Stimulated activated naive B cell treated with anti-CD40 and anti-IgM and Interleukin-4, amounts not matched to agents 10 μg/mL and 1 μg/mL and 100 μg/mL, for 72 hours (primary cell): ENCODE measurements at regions not wholly inside any gene's neighbourhood (a gene's known extent, or its start where the extent isn't known, plus 50 kb on each side); places are given as distances from the start of the nearest gene placed in this dataset.

Source experiments
- ATAC-seq, 2 donors: fragments of 150-1000 bp; cut with Tn5 transposase; replicated peaks; 2 replicates each; pipeline ENCODE4 v1.10.0; 2021; ENCODE audit warnings: moderate library complexity in 1 of 2
- DNase-seq: peaks from one replicate; pipeline ENCODE4 v3.0.0; 2021
- H3K27ac Mint-ChIP-seq: one replicate; pipeline ENCODE4 v1.8.0; 2022; ENCODE audit warnings: mild to moderate bottlenecking, mixed read lengths
- H3K27me3 Mint-ChIP-seq, 2 donors: one replicate each; pipeline ENCODE4 v1.8.0; 2022; ENCODE audit warnings: mixed read lengths in 2 of 2
- H3K36me3 Mint-ChIP-seq, 2 donors: one replicate each; pipeline ENCODE4 v1.8.0; 2022; ENCODE audit warnings: mixed read lengths in 2 of 2, mild to moderate bottlenecking in 1 of 2
- H3K4me1 Mint-ChIP-seq, 2 donors: one replicate each; pipeline ENCODE4 v1.8.0; 2022; ENCODE audit warnings: mixed read lengths in 2 of 2, mild to moderate bottlenecking in 1 of 2
- H3K4me3 Mint-ChIP-seq, 2 donors: one replicate each; pipeline ENCODE4 v1.8.0; 2022; ENCODE audit warnings: mild to moderate bottlenecking in 2 of 2, mixed read lengths in 2 of 2, moderate library complexity in 1 of 2
- H3K9me3 Mint-ChIP-seq, 2 donors: one replicate each; pipeline ENCODE4 v1.8.0; 2022; ENCODE audit warnings: mixed read lengths in 2 of 2, mild to moderate bottlenecking in 1 of 2

DNA sequence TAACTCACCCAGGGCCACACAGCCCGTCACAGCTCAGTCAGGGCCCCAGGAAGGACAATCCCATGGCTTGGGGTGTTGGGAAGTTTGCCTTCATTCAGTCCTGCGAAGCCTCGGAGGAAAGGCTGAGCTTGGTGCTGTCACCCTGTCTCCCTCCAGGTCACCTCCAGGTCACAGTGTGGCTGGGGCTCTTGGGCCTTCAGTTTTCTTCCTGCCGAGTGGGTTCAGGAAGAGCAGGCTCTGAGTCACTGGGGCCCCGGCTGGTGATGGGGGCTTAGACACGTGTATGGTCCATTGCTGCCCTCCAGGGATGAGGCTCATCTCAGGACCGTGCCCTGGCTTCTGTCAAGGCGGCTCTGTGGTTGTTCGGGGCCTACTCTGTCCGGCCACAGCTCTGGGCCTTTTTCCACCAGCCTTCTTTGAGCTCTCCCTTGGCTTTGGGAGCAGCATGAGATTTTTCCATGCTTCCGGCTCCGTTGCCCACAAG is 118.6 kb downstream of the INHBB start:
- H3K36me3 Mint-ChIP-seq, result no peaks in the 10 kb centered on the region
- no peaks in the 10 kb centered on the region for H3K4me1 Mint-ChIP-seq
- ATAC-seq (no peak), DNase-seq (no peak)
- H3K4me3 Mint-ChIP-seq, result no peak overlapping the region
- peaks cover 4 to 10% of the 10 kb centered on the region in 2 donors for H3K27me3 Mint-ChIP-seq
- no peak overlapping the region for H3K27ac Mint-ChIP-seq
- H3K9me3 Mint-ChIP-seq, result peaks cover 0 to 1% of the 10 kb centered on the region in 2 donors

DNA sequence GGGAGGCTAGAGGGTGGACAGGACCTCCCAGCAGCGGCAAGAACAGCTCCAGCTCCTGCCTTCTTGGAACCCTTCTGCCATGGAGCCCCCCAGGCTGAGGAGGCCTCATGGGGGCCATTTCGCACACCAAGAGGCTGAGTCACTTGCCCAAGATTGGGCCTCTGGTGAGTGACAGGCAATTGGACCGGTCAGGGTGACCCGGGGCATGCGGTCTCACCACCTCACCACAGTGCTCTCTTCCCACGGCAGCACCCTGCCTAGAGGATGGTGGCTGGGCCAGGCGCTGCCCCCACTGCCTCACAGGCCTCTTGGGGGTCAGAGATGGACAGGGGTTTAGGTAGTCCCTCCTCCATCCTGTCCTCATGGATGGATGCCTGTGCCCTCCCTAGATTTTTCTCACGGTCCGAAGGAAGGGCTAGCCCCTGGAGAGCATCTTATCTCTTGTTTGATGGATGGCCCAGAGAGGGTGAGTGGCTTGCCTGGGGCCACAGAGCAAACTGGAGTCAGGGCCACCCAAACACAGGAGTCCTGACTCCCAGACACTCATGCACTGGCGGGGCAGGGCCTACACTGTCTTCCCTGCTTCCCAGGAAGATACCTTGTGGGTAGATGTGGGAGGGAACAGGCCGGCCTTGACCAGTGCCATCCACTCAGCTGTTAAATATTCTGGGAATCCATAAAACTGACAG is 119.2 kb downstream of the INHBB start:
- Mint-ChIP-seq H3K4me3 (no peak overlapping the region), H3K36me3 (no peaks in the 10 kb centered on the region), H3K27me3 (peaks cover 4 to 10% of the 10 kb centered on the region in 2 donors), H3K4me1 (no peaks in the 10 kb centered on the region), H3K27ac (no peak overlapping the region), H3K9me3 (peaks cover 0 to 1% of the 10 kb centered on the region in 2 donors)
- ATAC-seq (no peak), DNase-seq (no peak)

DNA sequence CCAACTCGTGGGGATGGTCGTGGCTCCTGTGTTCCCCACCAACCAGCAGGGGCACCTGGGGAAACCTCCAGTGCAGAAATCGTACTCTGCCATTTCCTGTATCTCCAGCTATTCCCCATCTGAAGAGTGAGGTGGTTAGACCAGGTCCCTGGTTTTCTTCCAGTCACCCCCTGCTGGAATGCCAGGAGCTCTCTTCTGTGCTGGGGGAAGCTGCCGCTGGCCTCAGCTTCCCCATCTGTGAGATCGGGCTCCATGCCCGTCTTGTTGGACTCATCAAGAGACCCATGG is 119.7 kb downstream of the INHBB start:
- Mint-ChIP-seq H3K4me3 (no peak overlapping the region), H3K4me1 (no peaks in the 10 kb centered on the region), H3K27ac (no peak overlapping the region), H3K9me3 (peaks cover 0 to 1% of the 10 kb centered on the region in 2 donors), H3K36me3 (no peaks in the 10 kb centered on the region), H3K27me3 (peaks cover 4 to 10% of the 10 kb centered on the region in 2 donors)
- no peak for DNase-seq
- ATAC-seq, result no peak

DNA sequence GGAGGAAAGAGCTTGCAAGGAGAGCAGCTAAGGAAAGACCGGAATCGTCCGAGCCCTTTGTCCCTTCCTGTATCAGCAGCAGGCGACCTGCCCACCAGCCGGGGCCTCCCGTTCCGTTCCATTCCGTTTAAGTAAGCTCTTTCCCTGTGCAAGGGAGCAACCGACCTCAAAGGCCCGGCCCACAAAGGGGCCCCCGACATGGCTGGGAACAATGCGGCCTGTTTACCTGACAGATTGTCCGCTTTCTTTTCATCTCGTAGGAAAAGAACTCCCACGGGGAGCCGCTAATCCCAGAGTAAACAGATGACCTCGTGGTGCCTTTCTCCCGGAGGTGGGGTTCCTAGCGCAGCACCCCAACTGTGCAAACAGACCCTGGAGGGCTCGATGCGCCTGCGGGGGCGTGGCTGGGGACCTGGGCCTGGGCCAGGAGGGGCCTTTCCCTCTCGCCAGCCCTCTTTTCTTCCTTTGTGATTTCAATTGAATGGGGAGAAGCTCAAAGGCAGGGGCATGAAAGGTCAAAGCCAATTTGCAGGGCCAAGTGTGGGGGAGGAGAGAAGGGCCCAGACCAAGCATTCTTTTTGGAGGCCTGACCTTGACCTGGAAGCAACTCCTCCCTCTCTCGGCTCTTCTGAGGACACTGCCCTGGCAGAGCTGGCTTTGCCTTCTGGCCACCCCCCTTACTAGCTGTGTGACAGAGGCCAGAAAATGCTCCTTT is 120.2 kb downstream of the INHBB start:
- H3K4me3 Mint-ChIP-seq, result no peak overlapping the region
- H3K27me3 Mint-ChIP-seq, result peaks cover 4 to 10% of the 10 kb centered on the region in 2 donors
- H3K36me3 Mint-ChIP-seq, result no peaks in the 10 kb centered on the region
- no peak for ATAC-seq
- no peak overlapping the region for H3K27ac Mint-ChIP-seq
- no peaks in the 10 kb centered on the region for H3K9me3 Mint-ChIP-seq
- no peaks in the 10 kb centered on the region for H3K4me1 Mint-ChIP-seq
- no peak for DNase-seq

DNA sequence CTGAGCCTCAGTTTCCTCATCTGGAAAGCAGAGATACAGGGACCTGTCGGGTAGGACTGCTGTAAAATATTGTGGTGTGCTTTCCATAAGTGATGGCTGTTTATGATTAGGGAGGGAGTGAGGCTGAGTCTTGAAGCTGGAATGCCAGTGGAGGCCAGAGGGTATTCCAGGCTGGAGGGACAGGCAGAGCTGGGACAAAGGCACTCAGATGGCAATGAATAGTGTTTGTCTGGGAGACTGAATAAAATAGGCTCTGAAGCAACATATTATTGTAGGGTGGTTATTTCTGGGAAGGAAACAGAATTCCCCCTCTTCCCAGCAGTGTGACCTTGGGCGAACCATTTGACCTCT is 120.7 kb downstream of the INHBB start:
- H3K27me3 Mint-ChIP-seq, result peaks cover 4 to 10% of the 10 kb centered on the region in 2 donors
- no peak overlapping the region for H3K27ac Mint-ChIP-seq
- no peak for ATAC-seq
- no peak for DNase-seq
- H3K36me3 Mint-ChIP-seq, result no peaks in the 10 kb centered on the region
- H3K4me1 Mint-ChIP-seq, result no peaks in the 10 kb centered on the region
- no peaks in the 10 kb centered on the region for H3K9me3 Mint-ChIP-seq
- no peak overlapping the region for H3K4me3 Mint-ChIP-seq

DNA sequence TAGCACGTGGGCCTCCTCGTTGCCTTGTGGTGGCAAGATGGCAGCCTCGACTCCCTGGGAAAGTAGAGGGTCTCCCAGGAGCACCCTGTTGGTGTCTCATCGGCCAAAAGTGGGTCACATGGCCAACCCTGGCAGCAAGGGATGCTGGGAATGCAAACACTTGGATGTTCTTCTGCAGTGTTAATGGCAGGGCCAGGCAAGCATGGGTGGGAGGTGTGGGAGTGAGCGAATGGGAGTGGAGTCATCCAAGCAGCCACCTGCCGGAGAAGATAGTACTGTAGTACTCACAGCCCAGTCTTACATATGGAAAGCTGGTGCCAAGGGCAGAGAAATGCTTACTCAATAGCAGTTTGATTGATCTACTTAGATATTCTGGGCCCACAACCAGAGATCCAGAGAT is 122.2 kb downstream of the INHBB start:
- Mint-ChIP-seq H3K27me3 (peaks cover 4 to 10% of the 10 kb centered on the region in 2 donors), H3K4me3 (no peak overlapping the region), H3K9me3 (peaks cover 3 to 5% of the 10 kb centered on the region in 2 donors), H3K36me3 (no peaks in the 10 kb centered on the region), H3K27ac (no peak overlapping the region), H3K4me1 (no peaks in the 10 kb centered on the region)
- ATAC-seq, result no peak
- no peak for DNase-seq

DNA sequence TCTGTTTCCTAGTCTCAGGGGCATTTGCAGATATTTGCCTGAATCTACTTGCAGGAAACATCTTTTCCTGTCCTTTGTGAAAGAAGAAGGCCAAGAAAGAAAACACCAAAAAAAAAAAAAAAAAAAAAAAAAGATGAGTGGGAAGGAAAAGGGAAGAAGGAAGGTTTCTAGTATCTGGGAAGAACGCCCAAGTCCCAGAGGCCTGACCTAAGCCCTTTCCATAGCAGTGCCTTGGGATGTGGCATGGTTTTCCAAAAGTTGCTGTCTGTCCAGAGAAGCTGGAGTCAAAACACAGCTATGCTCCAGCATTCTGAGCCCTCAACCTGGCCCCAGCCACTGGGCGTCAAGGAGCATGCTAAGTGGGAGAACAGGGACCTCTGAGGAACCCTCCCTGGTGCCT is 123.5 kb downstream of the INHBB start:
- no peaks in the 10 kb centered on the region for H3K4me1 Mint-ChIP-seq
- peaks cover 3 to 5% of the 10 kb centered on the region in 2 donors for H3K9me3 Mint-ChIP-seq
- peaks cover 4 to 10% of the 10 kb centered on the region in 2 donors for H3K27me3 Mint-ChIP-seq
- H3K4me3 Mint-ChIP-seq, result no peak overlapping the region
- H3K36me3 Mint-ChIP-seq, result no peaks in the 10 kb centered on the region
- ATAC-seq (no peak), DNase-seq (no peak)
- H3K27ac Mint-ChIP-seq, result no peak overlapping the region

DNA sequence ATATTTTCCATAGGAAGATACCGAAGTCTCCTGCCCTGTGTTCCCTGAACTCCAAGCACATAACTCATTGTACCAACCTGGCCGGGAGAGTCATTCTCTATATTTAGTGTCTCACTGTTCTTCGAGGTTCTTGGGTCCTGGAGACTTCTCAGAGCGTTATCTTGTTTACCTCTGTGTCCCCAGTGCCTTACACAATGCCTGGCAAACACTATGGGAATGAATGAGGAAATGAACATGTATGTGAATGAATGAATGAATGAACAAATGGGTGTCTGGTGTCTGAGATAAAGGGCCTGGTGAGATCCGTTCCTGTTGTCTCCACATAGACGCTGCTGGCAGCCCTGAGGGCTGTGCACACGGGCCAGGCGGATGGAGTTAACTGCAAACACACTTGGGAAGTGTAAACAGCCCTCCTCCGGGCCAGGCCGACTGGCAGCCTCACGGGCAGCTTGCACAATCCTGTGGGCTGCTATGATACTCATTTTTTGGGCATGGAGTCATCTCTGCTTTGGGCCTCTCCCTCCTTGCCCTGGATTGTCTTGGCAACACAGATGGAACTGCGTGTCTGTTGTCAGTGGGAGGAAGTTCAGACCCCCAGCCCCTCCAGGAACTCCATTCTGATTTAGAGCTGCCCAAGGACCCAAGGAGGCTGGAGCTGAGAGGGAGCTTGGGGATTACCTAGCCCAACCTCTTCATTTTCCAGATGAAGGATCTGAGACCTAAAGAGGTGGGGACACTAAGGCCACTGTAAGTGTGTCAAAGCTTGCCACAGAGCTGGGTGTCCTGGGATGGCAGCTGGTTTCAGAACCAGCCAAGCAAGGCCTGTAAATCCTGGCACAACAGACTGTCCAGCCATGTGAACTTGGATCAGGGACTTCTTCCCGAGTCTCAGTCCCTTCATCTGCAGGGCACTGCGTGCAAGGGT is 124.4 kb downstream of the INHBB start:
- H3K27ac Mint-ChIP-seq, result no peak overlapping the region
- peaks cover 3 to 5% of the 10 kb centered on the region in 2 donors for H3K9me3 Mint-ChIP-seq
- ATAC-seq (no peak), DNase-seq (no peak)
- peaks cover 4 to 8% of the 10 kb centered on the region in 2 donors for H3K27me3 Mint-ChIP-seq
- H3K4me1 Mint-ChIP-seq, result no peaks in the 10 kb centered on the region
- H3K36me3 Mint-ChIP-seq, result no peaks in the 10 kb centered on the region
- no peak overlapping the region for H3K4me3 Mint-ChIP-seq

DNA sequence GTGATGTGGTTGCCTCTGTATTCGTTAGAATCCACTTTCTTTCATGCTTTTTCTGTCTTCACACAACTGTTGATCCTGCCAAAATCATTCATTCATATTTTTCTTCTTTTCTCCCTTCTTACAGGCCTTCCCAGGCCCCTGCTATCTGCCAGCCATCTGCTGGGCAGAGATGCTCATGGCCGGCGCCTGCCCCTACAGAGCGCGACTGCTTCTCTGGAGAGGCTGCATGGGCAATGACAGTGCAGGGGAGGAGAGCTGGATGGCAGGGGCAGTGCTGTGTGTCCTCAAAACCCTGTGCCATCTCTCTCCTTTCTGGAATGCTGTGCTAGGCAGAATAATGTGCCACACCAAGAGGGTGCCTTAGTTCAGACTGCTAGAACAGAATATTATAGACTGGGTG is 125.2 kb downstream of the INHBB start:
- no peak for ATAC-seq
- Mint-ChIP-seq H3K36me3 (no peaks in the 10 kb centered on the region), H3K27ac (no peak overlapping the region), H3K4me1 (no peaks in the 10 kb centered on the region), H3K27me3 (peaks cover 0 to 4% of the 10 kb centered on the region in 2 donors), H3K4me3 (no peak overlapping the region), H3K9me3 (peaks cover 3 to 5% of the 10 kb centered on the region in 2 donors)
- no peak for DNase-seq

DNA sequence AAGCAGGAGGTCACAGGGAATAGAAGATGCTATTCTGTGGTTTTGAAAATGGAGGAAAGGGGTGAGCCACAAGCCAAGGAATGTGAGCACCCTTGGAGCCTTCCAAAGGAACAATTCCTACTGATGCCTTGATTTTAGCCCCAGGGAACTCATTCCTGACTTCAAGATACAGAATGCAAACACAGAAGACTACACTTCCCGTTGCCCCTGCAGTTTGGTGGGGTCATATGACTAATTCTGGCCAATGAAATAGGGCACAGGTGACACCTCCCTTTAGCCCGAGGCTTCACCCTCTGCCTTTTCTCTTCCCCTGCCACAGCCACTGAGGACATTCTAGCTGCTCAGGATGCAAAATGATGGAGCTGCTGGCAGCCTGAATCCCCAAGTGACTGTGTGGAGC is 126.1 kb downstream of the INHBB start:
- H3K9me3 Mint-ChIP-seq, result peaks cover 3 to 5% of the 10 kb centered on the region in 2 donors
- ATAC-seq, result no peak
- H3K4me3 Mint-ChIP-seq, result no peak overlapping the region

DNA sequence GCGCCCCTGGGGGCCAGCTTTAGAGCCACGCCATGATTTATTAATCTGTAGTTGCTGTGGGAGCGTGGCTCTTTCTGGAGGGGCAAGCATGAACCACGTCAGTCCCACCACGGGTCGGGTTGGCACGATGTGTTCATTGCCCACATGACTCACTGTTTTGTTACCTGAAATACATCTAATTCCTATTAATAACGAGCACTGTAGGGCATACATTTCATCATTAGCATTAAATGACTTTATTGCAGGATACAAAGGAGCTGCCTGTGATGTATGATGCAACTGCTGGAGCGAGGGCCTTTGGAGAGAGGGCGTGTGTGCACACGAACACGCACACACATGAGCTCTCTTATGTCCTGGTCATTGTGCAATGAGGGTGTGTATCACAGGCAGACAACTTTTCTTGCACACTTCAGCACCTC is 127.0 kb downstream of the INHBB start:
- Mint-ChIP-seq H3K36me3 (no peaks in the 10 kb centered on the region), H3K9me3 (peaks cover 3 to 5% of the 10 kb centered on the region in 2 donors), H3K27me3 (peaks cover 0 to 4% of the 10 kb centered on the region in 2 donors), H3K27ac (no peak overlapping the region), H3K4me3 (no peak overlapping the region), H3K4me1 (no peaks in the 10 kb centered on the region)
- DNase-seq (no peak), ATAC-seq (no peak)

More for the DNA sequence above, 126.1 kb downstream of the INHBB start:
- Mint-ChIP-seq H3K36me3 (no peaks in the 10 kb centered on the region), H3K27me3 (no peaks in the 10 kb centered on the region), H3K27ac (no peak overlapping the region), H3K4me1 (no peaks in the 10 kb centered on the region)
- DNase-seq, result no peak

DNA sequence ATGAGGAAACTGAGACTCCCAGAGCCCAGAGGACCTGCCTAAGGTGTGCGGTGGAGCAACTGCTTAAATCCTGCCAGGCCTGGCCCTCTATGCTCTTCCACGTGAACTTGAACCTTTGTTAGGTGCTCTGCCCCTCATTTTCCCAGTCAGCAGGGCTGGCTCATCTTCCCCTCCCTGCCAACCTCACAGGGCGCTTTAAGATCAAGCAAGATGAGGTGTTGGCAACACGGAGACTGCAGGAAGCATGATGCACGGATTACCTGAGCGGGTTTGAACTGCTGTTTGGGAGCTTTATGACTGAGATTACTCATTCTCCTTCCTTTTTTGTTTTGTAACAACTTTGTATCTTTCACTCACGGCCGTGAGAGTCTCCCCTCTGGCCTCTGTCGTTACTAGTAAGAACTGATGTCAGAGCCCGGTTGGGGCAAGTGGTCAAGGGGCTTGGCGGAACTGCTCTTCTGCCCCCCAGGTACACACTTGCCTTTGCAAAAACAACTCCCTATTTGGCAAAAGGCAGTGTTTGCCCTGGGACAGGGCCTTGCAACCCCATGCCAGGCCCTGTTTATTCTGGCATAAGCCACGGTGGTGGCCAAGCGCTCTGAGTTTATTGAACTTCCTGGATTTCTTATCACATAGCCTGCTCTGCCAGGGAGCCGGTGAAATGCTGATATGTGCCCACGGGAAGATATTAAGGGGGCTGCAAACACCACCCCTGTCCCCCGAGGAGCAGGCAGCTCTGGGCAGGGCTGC is 127.8 kb downstream of the INHBB start:
- Mint-ChIP-seq H3K4me3 (no peak overlapping the region), H3K9me3 (peaks cover 3 to 5% of the 10 kb centered on the region in 2 donors), H3K27ac (no peak overlapping the region), H3K36me3 (no peaks in the 10 kb centered on the region), H3K4me1 (no peaks in the 10 kb centered on the region), H3K27me3 (peaks cover 0 to 5% of the 10 kb centered on the region in 2 donors)
- ATAC-seq, result no peak
- DNase-seq, result no peak

DNA sequence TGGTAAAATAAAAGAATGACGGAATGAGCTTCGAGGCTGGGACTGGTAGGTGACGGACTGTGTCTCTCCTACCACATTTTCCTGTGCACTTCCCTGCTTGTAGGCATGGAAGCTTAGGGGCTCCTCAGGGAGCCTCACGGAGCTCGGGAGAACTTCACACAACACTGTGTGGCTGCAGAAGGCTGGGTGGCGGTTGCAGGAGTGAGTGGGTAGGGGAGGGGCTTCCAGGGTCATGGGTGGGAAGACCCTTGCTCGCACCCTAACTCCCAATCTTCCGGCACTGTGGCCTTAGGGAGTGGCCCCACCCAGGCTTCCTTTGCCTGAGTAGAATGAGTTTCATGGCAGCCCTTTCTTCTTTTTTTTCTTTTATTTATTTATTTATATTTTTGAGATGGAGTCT is 128.6 kb downstream of the INHBB start:
- Mint-ChIP-seq H3K27me3 (peaks cover 0 to 5% of the 10 kb centered on the region in 2 donors), H3K36me3 (no peaks in the 10 kb centered on the region), H3K4me3 (no peak overlapping the region), H3K9me3 (peaks cover 3 to 5% of the 10 kb centered on the region in 2 donors), H3K4me1 (no peaks in the 10 kb centered on the region), H3K27ac (no peak overlapping the region)
- ATAC-seq, result no peak
- no peak for DNase-seq

DNA sequence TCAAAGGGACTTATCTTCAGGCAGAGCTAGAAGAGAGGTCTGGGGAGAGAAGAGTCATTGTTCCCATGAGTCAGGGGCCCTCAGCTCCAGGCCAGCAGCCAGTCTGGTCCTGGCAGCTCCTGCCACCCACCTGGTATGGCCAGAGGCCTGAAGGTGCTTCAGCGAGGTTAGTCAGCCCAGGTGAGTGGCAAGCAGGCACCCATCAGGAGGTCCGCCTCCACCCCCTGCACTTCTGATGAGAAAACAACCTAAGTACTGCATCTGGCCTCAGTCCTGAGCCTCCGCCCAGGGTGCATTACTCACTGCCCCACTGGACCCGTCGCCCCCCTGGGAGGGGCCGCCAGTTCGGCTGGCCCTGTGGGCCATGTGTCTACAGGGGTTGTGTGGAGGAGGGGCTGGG is 130.2 kb downstream of the INHBB start:
- Mint-ChIP-seq H3K4me1 (no peaks in the 10 kb centered on the region), H3K27ac (no peak overlapping the region), H3K27me3 (peaks cover 0 to 5% of the 10 kb centered on the region in 2 donors), H3K36me3 (no peaks in the 10 kb centered on the region), H3K4me3 (no peak overlapping the region), H3K9me3 (peaks cover 3 to 5% of the 10 kb centered on the region in 2 donors)
- no peak for DNase-seq
- ATAC-seq, result no peak
